Small intestine (tissue), 7 donors: ENCODE measurements at regions not wholly inside any gene's neighbourhood (a gene's known extent, or its start where the extent isn't known, plus 50 kb on each side); places are given as distances from the start of the nearest gene placed in this dataset.

Experiments
- DNase-seq, 2 donors: peaks; one replicate each; pipeline versions ENCODE4 v3.0.0 to v3.0.0-alpha.2; 2013
- FAIRE-seq: peaks from 2 replicates; lab custom pipeline; 2012; peaks lifted over from hg19 to GRCh38; lab: Jason Lieb, UNC
- H3K27ac ChIP-seq, 3 donors: one replicate each; pipeline ENCODE4 v1.5.1; 2013; ENCODE audit warnings: low read length in 2 of 3, mild to moderate bottlenecking in 2 of 3, control low read depth in 1 of 3, inconsistent platforms in 1 of 3, low read depth in 1 of 3, moderate library complexity in 1 of 3
- H3K27me3 ChIP-seq, 3 donors: one replicate each; pipeline ENCODE4 v1.6.1; 2013; ENCODE audit warnings: low read length in 3 of 3, inconsistent platforms in 1 of 3; ENCODE audit not compliant: control insufficient read depth in 3 of 3, insufficient read depth in 3 of 3
- H3K36me3 ChIP-seq, 3 donors: one replicate each; pipeline ENCODE4 v1.6.1; 2013; ENCODE audit warnings: low read length in 3 of 3, inconsistent platforms in 1 of 3, low read depth in 1 of 3, mild to moderate bottlenecking in 1 of 3, moderate library complexity in 1 of 3; ENCODE audit not compliant: control insufficient read depth in 3 of 3, insufficient read depth in 2 of 3
- H3K4me1 ChIP-seq, 3 donors: one replicate each; pipeline ENCODE4 v1.6.1; 2013; ENCODE audit warnings: low read length in 2 of 3, inconsistent platforms in 1 of 3, low read depth in 1 of 3, mild to moderate bottlenecking in 1 of 3, moderate library complexity in 1 of 3; ENCODE audit not compliant: control insufficient read depth in 3 of 3, insufficient read depth in 2 of 3
- H3K4me3 ChIP-seq, 3 donors: one replicate each; pipeline ENCODE4 v1.5.1; 2013; ENCODE audit warnings: low read length in 3 of 3, control low read depth in 1 of 3, inconsistent platforms in 1 of 3, low read depth in 1 of 3, mild to moderate bottlenecking in 1 of 3, moderate library complexity in 1 of 3
- H3K9me3 ChIP-seq, 2 donors: one replicate each; pipeline ENCODE4 v1.6.1; 2013; ENCODE audit warnings: low read depth in 1 of 2, low read length in 1 of 2; ENCODE audit not compliant: control insufficient read depth in 2 of 2, insufficient read depth in 1 of 2
- WGBS, 3 donors: extraction: QIAGEN DNeasy Blood & Tissue Kit; methylation state at CpG; one replicate each; pipeline ENCODE4 v1.1.7; 2013; 5-methylcytosine and 5-hydroxymethylcytosine counted together
- donor health status: healthy with polysubstance abuse.
- donor health status: control.
- donor health status: control.
- donor health status: Bipolar disorder and iron deficiency.
- donor health status: healthy.

GRCh38 chr5:124678468-124678867, 68.0 kb downstream of the ZNF608 start:
- no peaks in the 10 kb centered on the region for H3K9me3 ChIP-seq
- WGBS, 3 donors: 61 to 78% (median 69%) methylated on average over 4 of the region's 4 CpGs
- FAIRE-seq (no peak), DNase-seq (no peak)
- peaks cover 0 to 16% (median 0%) of the 10 kb centered on the region in 3 donors for H3K36me3 ChIP-seq
- H3K27me3 ChIP-seq: no peaks in the 10 kb centered on the region
- peaks cover 8 to 36% (median 24%) of the 10 kb centered on the region in 3 donors for H3K4me1 ChIP-seq
- peak overlapping the region in 2 of 3 donors; percentile 46 to 47 for H3K27ac ChIP-seq
- H3K4me3 ChIP-seq: no peak overlapping the region

- H3K27me3 ChIP-seq: no peaks in the 10 kb centered on the region
- peak overlapping the region in 2 of 3 donors; percentile 46 to 69 for H3K27ac ChIP-seq
- H3K9me3 ChIP-seq: no peaks in the 10 kb centered on the region
- H3K4me1 ChIP-seq: peaks cover 8 to 36% (median 24%) of the 10 kb centered on the region in 3 donors
- peak in 1 of 2 donors; percentile 79 for DNase-seq
- H3K4me3 ChIP-seq: no peak overlapping the region
- peaks cover 0 to 11% (median 0%) of the 10 kb centered on the region in 3 donors for H3K36me3 ChIP-seq
- WGBS, 3 donors: 19 to 33% (median 29%) methylated on average over 9 of the region's 9 CpGs
- FAIRE-seq: no peak
Observed at GRCh38 chr5:124677374-124678351, 68.8 kb downstream of the ZNF608 start.

- WGBS, 3 donors: 33 to 64% (median 47%) methylated on average over 6 of the region's 6 CpGs
- FAIRE-seq (no peak), DNase-seq (no peak)
- no peak overlapping the region for H3K4me3 ChIP-seq
- peaks cover 0 to 8% (median 0%) of the 10 kb centered on the region in 3 donors for H3K36me3 ChIP-seq
- H3K9me3 ChIP-seq: no peaks in the 10 kb centered on the region
- no peaks in the 10 kb centered on the region for H3K27me3 ChIP-seq
- H3K4me1 ChIP-seq: peaks cover 8 to 43% (median 24%) of the 10 kb centered on the region in 3 donors
- H3K27ac ChIP-seq: peak overlapping the region in 1 of 3 donors; percentile 28
Observed at GRCh38 chr5:124675931-124676846, 70.2 kb downstream of the ZNF608 start.

GRCh38 chr5:124671193-124671592, 75.2 kb downstream of the ZNF608 start:
- DNase-seq: no peak
- WGBS, 3 donors: 59 to 81% (median 80%) methylated on average over 1 of the region's 1 CpG
- no peak overlapping the region for H3K4me3 ChIP-seq
- no peaks in the 10 kb centered on the region for H3K9me3 ChIP-seq
- peak overlapping the region in 1 of 3 donors; percentile 71 for H3K27ac ChIP-seq
- H3K36me3 ChIP-seq: peaks cover 0 to 9% (median 0%) of the 10 kb centered on the region in 3 donors
- H3K27me3 ChIP-seq: no peaks in the 10 kb centered on the region
- H3K4me1 ChIP-seq: peaks cover 6 to 45% (median 32%) of the 10 kb centered on the region in 3 donors
- FAIRE-seq: no peak

- no peaks in the 10 kb centered on the region for H3K9me3 ChIP-seq
- H3K4me3 ChIP-seq: no peak overlapping the region
- peaks cover 0 to 9% (median 0%) of the 10 kb centered on the region in 3 donors for H3K36me3 ChIP-seq
- no peaks in the 10 kb centered on the region for H3K27me3 ChIP-seq
- FAIRE-seq: no peak
- peaks cover 6 to 43% (median 29%) of the 10 kb centered on the region in 3 donors for H3K4me1 ChIP-seq
- DNase-seq: peak in 1 of 2 donors; percentile 67
- 34 to 50% (median 45%) methylated on average over 3 of the region's 3 CpGs for WGBS, 3 donors
- H3K27ac ChIP-seq: peak overlapping the region in 1 of 3 donors; percentile 71
Observed at GRCh38 chr5:124670722-124671184, 75.7 kb downstream of the ZNF608 start.

- no peaks in the 10 kb centered on the region for H3K27me3 ChIP-seq
- H3K27ac ChIP-seq: peak overlapping the region in 1 of 3 donors; percentile 71
- WGBS, 3 donors: 60 to 73% (median 69%) methylated on average over 7 of the region's 7 CpGs
- H3K4me1 ChIP-seq: peaks cover 6 to 44% (median 26%) of the 10 kb centered on the region in 3 donors
- H3K9me3 ChIP-seq: no peaks in the 10 kb centered on the region
- H3K36me3 ChIP-seq: peaks cover 0 to 7% (median 0%) of the 10 kb centered on the region in 3 donors
- H3K4me3 ChIP-seq: no peak overlapping the region
- DNase-seq (no peak), FAIRE-seq (no peak)
Observed at GRCh38 chr5:124669956-124670721, 76.3 kb downstream of the ZNF608 start.

- Histone ChIP-seq H3K4me1 (peaks cover 6 to 45% (median 25%) of the 10 kb centered on the region in 3 donors), H3K4me3 (no peak overlapping the region), H3K27me3 (no peaks in the 10 kb centered on the region), H3K27ac (peak overlapping the region in 2 of 3 donors; percentile 29 to 71), H3K9me3 (no peaks in the 10 kb centered on the region), H3K36me3 (peaks cover 0 to 5% (median 0%) of the 10 kb centered on the region in 3 donors)
- WGBS, 3 donors: 84 to 91% (median 88%) methylated on average over 4 of the region's 4 CpGs
- no peak for FAIRE-seq
- DNase-seq: no peak
Observed at GRCh38 chr5:124669300-124669648, 77.2 kb downstream of the ZNF608 start.
